ENCODE measurements at regions not wholly inside any gene's neighbourhood (a gene's known extent, or its start where the extent isn't known, plus 50 kb on each side); places are given as distances from the start of the nearest gene placed in this dataset.
"Not testable (repeated sequence)": the region's sequence is repeated elsewhere in the genome, so short reads cannot be mapped to it uniquely, and the experiment has no call there.

DNA sequence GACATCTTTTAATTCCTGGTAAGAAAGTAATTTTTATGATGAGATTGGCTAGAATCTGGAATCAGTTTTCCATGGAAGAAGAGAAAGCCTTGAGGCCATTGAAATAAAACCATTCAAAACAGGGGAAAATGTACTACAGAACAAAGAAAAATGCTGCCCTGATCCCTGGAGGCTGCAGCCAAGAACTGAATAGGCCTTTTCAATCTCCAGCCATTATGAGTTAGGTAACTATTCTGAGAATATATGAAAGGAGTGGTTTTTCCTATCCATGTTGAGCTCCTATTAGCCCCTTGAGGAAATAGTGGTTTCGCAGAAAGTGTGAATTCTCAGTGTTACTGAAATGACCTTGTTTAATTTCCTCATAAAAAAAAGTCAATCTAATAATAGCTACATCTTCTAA, 408.5 kb upstream of the GRAMD2B start:
- DNase-seq (ENCODE audit: low spot score) = no peak

DNA sequence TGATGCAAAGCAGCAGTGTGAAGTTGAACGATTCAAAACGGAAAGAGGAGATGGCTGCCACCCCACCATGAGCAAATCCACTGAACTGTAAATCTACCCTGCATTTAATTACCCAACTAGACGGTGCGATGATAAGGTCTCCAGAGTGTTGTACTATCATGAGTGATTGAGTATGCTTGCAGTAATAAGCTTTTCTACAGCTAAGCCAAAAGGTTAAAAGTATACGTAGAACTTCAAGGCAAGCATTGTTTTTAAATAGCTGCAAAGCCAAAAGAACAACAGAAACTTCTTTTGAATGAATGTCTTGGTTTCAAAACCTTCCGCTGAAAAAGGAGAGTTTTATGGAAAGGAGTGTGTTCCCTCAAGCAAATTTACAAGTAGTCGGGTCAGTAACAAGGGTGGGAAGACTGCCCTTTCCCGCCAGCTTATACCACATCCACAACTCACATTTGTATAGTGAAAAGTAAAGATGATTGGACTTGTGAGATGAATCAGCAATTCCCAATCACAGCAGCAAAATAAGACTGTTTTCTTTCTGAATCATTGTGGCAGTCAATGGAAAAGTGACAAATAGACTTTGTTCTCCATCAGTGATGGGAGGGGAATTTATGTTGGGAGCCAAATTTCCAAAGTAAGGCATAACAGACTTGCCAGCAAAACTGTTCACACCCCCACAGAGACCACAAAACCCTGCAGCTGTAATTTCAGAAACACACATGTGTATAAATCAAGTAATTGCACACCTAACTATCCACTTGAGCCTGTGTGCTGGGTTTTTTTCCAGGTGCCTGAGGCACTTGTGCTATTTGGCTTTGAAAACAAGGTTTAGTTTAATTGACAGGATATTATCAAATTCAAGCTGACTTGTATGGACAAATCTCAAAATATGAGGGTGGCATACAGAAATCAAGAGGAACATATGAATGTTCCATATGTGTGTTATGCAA, 407.7 kb upstream of the GRAMD2B start:
- no peak for DNase-seq (ENCODE audit: low spot score)

DNA sequence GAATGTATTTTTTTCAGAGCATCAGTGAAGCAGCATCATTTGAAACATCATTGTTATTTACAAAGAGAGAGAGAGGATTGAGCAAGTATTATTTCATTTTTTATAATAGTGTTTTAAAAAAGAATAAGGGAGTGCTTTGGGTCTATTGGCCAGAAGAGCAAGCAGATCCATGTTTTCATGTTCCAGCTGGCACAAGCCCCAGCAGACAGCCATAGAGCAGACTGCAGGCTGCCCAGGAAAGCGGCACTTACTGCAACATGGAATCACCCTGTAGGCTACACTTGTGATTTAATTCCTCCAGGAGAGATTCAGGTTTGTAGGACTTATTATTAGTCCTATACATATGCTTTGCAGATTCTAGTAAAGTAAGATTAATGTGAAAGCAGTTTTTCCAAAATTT, 407.0 kb upstream of the GRAMD2B start:
- DNase-seq (ENCODE audit: low spot score) = no peak

DNA sequence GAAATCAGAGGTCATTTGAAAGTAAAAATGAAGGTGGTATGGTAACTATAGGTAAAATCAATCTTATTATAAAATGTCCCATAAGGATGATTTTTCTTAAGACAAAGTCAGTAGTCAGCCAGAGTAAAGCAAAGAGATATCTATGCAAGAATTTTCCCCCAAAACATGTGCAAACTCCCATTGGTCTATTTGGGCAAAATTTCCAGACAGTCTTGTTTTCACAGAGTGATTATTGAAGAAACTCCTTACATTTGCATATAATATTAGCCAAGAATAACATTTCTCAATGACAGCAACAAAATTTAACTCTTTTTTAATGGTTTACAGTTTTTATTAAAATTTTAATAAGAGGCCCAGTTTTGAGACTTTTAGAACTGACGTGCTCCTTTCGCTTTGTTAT, 406.1 kb upstream of the GRAMD2B start:
- DNase-seq (ENCODE audit: low spot score) = no peak

DNA sequence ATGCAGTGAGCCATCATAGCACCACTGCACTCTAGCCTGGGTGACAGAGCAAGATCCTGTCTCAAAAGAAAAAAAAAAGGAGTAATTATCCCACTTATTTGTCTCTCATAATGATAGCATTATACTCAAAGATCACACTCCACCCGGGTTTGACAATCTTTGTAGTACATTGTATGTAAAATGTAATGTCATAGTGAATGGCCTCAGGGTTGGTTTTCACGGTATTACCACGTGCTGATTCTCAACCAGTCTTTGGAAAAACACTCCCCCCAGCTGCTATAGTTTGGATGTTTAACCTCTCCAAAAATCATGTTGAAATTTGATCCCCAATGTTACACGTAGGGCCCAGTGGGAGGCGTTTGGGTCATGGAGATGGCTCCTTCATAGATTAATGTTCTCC, 402.4 kb upstream of the GRAMD2B start:
- no peak for DNase-seq (ENCODE audit: low spot score)

DNA sequence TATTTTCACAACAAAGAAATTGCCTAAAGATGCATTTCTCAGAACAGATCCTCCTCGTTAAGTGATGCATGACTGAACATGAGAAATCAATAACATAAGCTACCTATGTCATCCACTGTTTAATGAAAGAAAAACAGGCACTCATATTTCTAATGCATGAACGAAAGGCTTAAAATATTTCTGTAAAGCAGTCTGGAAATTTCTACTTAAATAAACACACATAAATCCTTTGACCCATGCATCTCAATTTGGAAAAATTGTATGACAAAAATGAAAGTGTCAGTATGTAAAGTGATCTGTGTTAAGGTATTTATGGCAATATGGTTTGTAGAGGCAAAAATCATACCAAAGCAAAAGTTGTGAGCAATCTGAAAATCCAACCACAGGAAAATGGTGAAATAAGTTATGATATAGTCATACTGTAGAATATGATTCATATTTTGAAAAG, 399.2 kb upstream of the GRAMD2B start:
- no peak for DNase-seq (ENCODE audit: low spot score)

DNA sequence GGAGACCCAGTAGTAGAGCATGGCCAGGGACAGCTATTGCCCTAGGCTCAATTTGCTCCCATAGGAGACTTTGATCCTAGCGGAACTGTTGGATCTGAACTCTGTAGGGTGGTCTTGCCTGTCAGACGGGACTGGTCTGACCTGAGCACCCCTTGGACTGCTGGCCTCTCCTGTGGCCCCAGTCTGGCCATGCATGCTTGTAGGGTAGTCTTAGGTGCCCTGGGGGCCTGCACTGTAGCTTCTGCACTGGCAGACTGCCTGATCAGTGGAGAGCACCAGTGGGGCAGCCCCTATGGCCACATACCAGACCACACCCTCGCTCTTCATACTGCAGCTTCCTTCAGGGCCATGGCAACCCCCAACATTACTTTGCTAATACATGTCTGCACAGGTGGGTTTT, 396.1 kb upstream of the GRAMD2B start:
- DNase-seq (ENCODE audit: low spot score) = no peak

DNA sequence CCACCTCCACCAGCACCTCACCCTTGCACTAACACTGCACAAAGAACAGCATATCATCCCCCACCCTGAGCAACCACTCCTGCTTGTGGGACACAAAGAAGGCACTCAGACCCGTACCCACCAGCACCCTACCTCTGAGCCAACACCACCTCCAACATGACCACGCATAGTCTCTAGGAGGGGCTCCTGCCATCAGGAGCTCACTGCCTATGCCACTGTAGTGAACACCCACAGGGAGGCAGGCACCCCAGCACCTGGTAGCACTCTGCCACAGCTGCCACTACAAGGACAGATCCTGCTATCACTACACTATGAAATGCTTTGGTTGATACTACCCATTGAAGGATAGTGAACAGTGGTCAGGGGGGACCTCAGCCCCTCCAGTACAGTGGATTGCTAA, 395.6 kb upstream of the GRAMD2B start:
- DNase-seq (ENCODE audit: low spot score) = no peak

DNA sequence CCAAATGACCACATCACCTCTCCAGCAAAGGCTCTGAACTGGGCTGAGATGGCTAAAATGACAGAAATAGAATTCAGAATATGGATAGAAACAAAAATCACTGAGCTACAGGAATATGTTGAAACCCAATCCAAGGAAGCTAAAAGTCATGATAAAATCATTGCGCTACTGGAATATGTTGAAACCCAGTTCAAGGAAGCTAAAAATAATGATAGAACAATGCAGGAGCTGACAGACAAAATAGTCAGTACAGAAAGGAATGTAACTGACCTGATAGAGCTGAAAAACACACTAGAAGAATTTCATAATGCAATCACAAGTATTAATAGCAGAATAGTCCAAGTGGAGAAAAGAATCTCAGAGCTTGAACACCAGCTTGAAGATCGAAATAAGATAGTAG, 394.9 kb upstream of the GRAMD2B start:
- no peak for DNase-seq (ENCODE audit: low spot score)

DNA sequence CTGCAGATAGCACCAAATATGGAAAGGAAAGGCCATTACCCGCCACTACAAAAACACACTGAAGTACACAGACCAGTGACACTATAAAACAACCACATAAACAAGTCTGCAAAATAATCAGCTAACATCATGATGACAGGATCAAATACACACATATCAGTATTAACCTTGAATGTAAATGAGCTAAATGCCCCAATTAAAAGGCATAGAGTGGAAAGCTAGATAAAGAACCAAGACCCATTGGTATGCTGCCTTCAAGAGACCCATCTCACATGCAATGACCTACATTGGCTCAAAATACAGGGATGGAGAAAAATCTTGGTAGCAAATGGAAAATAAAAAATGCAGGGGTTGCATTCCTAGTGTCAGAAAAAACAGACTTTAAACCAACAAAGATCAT, 393.9 kb upstream of the GRAMD2B start:
- not testable (repeated sequence) for DNase-seq (ENCODE audit: low spot score)

DNA sequence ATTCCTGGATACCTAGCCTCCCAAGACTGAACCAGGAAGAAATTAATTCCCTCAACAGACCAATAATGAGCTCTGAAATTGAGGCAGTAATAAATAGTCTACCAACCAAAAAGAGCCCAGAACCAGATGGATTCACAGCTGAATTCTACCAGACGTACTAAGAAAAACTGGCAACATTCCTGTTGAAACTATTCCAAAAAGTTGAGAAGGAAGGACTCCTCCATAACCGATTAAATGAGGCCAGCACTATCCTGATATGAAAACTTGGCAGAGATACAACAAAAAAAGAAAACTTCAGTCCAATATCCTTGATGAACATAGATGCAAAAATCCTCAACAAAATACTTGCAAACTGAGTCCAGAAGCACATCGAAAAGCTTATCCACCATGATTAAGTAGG, 392.5 kb upstream of the GRAMD2B start:
- DNase-seq (ENCODE audit: low spot score) = no peak

DNA sequence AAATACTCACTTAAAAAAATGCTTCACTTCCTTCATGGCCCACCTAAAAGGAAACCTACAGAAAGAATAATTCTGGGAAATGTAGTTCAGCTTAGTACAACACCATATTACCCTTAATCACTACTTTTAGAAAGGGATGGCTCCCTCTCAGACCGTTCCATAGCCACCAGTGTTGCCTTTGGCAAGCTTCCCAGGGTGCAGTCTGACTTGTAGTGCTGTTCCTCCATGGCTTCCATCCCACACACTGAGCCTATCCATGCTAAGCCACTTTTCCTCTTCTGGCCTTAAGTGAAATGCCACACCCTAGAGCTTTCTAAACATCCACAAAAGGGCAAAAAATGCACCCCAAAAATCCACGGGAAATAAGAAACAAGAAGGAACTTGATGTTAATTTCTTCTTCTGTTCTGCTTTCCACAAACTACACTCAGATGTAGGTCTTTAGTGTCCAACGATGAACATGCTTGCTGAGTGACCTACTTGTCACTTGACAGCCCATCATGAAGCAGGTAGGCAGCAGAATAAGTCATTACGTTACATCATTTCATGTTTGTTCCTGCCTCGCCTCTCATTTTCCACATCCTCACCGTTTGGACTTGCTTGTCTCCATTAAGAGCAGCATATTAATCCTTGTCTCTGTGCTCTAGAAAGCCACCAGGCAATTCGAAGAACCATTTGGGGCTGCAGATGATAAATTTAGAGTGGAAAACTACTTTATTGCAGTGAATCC, 391.1 kb upstream of the GRAMD2B start:
- DNase-seq (ENCODE audit: low spot score) = no peak

DNA sequence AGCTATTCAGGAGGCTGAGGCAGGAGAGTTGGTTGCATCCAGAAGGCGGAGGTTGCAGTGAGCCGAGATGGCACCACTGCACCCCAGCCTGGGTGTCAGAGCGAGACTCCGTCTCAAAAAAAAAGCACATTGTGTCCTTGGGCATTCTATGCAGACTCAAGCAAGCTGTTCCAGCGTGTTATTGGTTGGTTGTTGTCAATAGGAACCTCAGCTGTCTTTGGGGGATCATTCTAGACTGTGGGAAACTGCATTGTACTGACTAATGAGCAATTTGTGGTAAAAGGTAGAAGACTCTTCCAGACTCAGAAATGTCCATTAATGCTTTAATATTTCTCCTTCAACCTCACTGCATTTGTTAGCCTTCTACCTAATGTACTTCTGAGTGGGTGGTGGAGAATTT, 379.5 kb upstream of the GRAMD2B start:
- DNase-seq (ENCODE audit: low spot score) = no peak

DNA sequence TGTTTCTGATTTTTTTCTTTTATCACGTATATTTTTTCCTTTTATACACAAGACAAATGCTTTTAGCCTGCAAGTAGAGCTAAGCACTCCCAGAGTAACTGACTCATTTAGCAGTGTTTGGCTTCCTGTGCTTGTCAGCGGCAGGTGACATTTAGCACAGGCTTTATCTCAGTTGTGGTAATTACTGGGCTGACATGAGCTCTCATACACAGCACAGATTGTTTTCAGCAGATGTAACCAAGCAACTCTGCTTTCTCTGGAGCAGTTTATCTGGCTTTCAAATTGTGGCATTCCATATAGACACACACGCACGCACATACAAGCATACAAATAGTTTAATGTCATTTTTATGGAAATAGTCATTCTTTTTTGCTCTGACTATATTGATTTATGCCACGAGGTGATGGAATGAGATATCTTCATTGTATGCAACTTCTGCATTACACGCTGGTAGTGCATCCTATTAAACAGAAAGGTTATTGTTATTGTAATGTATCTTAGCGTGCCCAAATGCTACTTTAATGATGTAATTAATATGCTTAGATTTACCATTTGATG, 379.0 kb upstream of the GRAMD2B start:
- DNase-seq (ENCODE audit: low spot score) = no peak

DNA sequence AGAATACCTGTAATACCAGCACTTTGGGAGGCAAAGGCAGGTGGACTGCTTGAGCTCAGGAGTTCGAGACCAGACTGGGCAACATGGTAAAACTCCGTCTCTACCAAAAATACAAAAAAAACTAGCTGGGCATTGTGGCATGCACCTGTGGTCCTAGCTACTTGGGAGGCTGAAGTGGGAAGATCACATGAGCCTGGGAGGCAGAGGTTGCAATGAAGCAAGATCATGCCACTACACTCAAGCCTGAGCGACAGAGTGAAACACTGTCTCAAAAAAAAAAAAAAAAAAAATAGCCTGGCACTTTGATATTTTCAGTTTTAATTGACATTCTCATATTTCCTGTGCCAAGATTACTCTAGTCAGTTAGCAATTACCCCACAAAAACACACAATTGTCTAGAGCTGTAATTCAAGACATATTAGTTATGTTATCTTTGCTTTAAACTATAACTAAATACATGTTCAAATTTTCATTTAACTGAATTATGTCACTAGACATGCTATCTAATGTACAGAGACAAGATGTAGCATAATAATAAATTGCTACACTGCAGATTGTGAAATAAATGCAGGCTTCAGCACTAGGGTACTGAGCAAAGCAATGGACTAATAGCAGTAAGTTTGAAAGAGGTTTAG, 378.2 kb upstream of the GRAMD2B start:
- DNase-seq (ENCODE audit: low spot score) = no peak

DNA sequence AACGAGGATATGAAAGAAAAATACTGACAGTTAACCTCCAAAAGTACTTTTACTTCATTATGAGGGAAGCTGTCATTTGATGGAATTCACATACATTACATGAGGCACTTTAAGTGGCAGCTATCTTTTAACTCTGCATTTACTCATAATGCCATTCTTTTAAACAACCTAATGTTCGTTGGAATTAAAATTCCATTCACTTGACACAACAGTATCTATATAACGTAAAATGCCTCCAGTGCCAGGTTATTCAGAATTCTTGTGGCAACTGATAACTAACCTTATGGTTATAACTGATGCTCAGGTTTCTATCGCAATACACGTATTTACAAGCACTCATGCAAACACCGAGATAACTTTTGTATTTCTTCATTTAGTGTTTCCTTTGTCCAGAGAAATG, 376.9 kb upstream of the GRAMD2B start:
- DNase-seq (ENCODE audit: low spot score) = no peak

DNA sequence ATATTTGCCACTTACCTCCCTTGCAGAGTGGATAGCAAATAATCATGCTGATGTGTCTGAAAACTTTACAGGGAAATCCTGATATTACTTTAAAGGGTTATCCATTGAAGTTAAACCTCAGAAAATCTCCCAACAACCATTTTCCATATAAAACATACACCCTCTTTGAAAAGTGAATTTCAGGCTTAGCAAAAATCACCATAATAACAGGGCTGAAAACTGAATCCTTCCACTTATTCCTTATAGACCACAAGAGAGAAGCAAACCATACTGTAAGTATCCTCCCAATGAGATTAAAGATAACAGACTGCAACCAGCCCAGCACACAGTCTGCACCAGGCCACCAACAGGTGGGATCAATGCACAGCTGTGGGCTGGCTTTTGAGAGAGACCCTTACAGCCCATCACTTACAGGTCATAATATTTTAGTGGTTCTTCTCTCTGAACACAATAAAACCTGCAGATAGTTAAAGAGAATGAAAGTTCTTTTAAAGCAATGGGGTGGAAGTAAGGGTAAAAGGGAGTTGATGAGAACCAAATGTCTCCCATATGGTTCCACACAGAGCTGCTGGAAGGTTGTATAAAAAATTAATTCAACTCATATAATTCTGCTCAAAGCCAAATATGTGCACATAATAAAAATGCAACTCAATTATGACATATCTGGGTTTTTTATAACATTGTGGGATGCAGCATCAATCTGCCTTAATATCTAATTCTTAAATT, 376.2 kb upstream of the GRAMD2B start:
- no peak for DNase-seq (ENCODE audit: low spot score)

DNA sequence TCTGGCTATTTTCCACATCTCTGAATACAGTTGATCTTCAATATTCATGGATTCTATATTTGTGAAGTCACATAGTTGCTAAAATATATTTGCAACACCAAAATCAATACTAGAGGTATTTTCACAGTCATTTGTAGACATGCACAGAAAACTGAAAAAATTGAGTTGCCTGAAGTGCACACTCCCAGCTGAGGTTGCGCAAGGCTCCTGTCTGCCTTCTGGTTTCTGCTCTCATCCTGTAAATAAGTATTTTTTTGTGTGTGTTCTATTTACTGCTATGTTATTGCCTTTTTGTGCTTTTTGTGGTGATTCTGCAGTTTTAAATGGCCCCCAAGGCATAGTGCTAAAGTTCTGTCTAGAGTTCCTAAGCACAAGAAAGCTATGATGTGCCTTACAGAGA, 371.1 kb upstream of the GRAMD2B start:
- no peak for DNase-seq (ENCODE audit: low spot score)

DNA sequence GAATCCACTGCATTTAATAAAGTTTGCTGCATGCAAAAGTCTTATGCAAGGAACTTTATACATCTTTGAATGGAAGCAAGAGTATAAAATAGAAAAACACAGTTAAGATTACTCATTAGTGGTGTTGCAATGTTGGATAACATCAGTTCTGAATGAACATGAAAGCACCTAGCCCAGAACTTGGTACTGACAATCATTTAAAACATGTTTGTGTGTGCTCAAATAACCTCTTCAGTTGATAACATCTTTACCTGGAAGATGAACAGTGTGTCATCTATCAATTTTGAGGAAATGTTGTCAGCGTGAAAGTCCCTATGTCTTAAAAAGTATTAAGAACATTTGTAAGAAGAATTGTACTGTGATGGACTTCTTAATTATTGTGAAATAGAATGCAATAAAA, 370.4 kb upstream of the GRAMD2B start:
- DNase-seq (ENCODE audit: low spot score) = no peak

DNA sequence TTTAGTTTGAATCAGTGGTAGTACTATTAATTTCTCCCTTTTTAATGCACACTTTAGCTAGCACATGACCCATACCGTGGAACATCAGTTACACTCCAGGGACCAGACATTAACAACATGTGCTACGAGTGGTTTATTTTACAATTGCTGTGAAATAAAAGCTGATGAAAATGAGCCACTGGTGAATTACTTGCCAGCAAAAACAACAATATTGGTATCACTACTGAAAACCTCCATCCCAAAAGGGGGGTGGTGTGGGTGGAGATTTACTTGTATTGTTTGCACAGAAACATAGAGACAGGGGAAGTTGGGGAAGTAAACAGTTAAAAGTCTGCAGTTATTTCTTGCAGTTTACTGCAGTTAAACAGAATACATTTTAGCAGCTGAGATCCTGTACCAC, 369.6 kb upstream of the GRAMD2B start:
- DNase-seq (ENCODE audit: low spot score) = no peak

DNA sequence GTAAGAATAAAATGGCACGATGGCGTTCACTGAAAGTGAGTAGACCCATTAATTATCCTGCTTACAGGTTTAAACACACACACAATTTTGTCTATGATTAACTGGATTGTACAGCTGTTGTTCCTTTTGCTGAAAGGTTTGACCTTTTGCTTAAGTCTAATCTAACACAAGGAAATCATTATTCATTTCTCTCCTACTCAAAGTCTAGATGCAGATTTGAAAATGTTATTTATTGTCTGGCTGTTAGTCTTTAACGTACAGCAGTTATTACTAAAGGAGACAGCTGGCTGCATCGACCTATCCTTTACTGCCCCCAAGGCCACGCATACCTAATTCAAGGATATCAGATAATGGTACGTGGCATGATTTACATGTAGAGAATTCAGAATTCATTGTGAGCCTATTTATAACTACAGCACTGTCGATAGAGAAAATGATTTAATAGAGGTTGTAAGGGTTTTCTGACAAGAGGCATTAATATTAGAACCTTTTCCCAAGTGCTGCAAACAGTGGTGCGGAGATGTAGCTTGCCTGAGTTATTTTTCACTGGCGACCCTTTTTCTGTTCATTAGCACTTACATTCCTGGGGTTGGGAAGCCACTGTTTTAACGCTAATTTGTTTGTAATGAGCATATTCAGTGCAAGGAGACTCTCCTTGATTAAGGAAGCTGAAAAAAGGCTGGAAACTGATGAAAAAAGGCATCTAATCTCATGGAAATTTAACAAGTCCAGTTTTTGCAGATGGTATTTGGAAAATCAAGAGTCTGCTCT, 368.4 kb upstream of the GRAMD2B start:
- DNase-seq (ENCODE audit: low spot score) = no peak

Data from D341Med (cell line).